Activated CD4-positive, alpha-beta T cell treated with anti-CD3 and anti-CD28 coated beads for 36 hours (primary cell): ENCODE measurements at regions not wholly inside any gene's neighbourhood (a gene's known extent, or its start where the extent isn't known, plus 50 kb on each side); places are given as distances from the start of the nearest gene placed in this dataset.

Experiments
- ATAC-seq: fragments of 200-7000 bp; cut with Tn5 transposase; one replicate; pipeline ENCODE4 v1.10.0; 2021; ENCODE audit warnings: mild to moderate bottlenecking, moderate library complexity
- CTCF ChIA-PET: fragments of 350-600 bp; sonication (Branson Sonifier 250); formaldehyde crosslinking; loops from one replicate; lab custom pipeline; 2021; ENCODE audit warnings: antibody characterized with exemption; lab: Charles Lee
- POLR2A ChIA-PET: fragments of 350-600 bp; sonication (Branson Sonifier 250); formaldehyde crosslinking; loops from one replicate; lab custom pipeline; 2021; ENCODE audit warnings: antibody characterized with exemption, inconsistent platforms; lab: Charles Lee
- DNase-seq: peaks from one replicate; pipeline ENCODE4 v3.0.0-alpha.2; 2020
- H3K27ac Mint-ChIP-seq: one replicate; pipeline ENCODE4 v1.8.0; 2021; ENCODE audit warnings: mixed read lengths
- H3K27me3 Mint-ChIP-seq: one replicate; pipeline ENCODE4 v1.8.0; 2021; ENCODE audit warnings: mixed read lengths
- H3K36me3 Mint-ChIP-seq: one replicate; pipeline ENCODE4 v1.8.0; 2021; ENCODE audit warnings: low read depth, mixed read lengths
- H3K4me1 Mint-ChIP-seq: one replicate; pipeline ENCODE4 v1.8.0; 2021; ENCODE audit warnings: mixed read lengths
- H3K4me3 Mint-ChIP-seq: one replicate; pipeline ENCODE4 v1.8.0; 2021; ENCODE audit warnings: mild to moderate bottlenecking, moderate library complexity, mixed read lengths
- H3K9me3 Mint-ChIP-seq: one replicate; pipeline ENCODE4 v1.8.0; 2021; ENCODE audit warnings: low read depth, mixed read lengths
- intact Hi-C, 2 experiments: fragments of 100-400 bp; cut with DNase I in 1 of 2; cut with micrococcal nuclease in 1 of 2; formaldehyde crosslinking; loops; one replicate each; pipeline versions ENCODE4 v1.14.2 to v1.15.1; 2022 to 2024; cut with DNase I, micrococcal nuclease

DNA sequence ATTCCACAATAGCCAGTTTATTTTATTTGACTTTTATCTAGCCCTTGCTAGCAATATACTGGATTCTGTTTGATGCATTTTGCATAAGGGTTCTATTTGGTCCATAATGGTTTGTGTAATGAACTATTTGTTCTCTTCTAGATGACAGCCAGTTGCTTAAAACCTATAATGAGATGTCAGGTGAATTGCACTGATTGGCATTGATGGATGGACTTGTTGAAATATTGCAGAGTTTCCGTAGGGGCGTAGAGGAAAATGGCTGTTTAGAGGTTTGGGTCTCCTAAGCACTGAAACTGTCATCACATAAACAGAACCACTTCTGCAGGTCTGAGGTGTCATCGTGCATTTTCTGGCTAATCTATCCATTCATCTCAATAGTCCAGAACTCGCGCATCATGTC lies 124.9 kb upstream of the HDAC9 start:
- no peak for ATAC-seq
- no peak overlapping the region for H3K27ac Mint-ChIP-seq
- H3K4me1 Mint-ChIP-seq, result no peaks in the 10 kb centered on the region
- no peak for DNase-seq
- no peak overlapping the region for H3K4me3 Mint-ChIP-seq
- ChIA-PET POLR2A (no interaction called here), CTCF (interaction anchor here (1.0 kb wide), 1 partner anchor 24 kb away, joined by 3 read pairs; no protein-coding TSS in a partner anchor)
- H3K36me3 Mint-ChIP-seq, result no peaks in the 10 kb centered on the region
- peaks cover 2% of the 10 kb centered on the region for H3K27me3 Mint-ChIP-seq
- intact Hi-C loops, result no loop called here
- no peaks in the 10 kb centered on the region for H3K9me3 Mint-ChIP-seq

DNA sequence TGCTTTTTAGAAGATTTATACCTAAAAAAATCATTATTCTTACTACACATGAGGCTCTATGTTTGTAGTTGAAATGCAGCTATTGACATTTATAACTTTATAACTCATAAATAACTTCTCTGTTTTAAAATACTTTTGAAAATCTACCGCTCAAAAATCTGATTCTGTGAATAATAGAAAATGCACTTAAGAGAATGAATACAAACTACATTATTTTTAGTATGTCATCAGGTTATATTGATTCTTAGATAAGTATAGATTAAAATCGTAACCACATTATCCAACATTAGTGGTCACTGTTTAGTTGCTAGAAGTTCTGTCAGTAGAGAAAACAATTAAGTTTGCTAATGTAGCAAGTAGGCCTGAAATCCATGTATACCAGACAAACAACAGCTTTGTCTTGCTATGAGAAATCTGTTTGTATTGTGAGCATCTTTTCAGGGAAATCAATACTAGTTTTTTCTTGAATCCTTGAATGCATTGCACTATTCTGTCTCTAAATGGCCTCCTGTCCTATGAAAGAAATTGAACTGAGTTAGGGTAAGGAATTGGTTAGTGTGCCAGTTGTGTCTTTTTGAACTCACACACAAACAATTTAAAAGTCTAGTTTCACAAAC lies 116.5 kb upstream of the HDAC9 start:
- H3K4me1 Mint-ChIP-seq, result no peaks in the 10 kb centered on the region
- H3K36me3 Mint-ChIP-seq, result no peaks in the 10 kb centered on the region
- ATAC-seq, result no peak
- ChIA-PET POLR2A (no interaction called here), CTCF (no interaction called here)
- intact Hi-C loops, result no loop called here
- no peak for DNase-seq
- H3K27me3 Mint-ChIP-seq, result peaks cover 2% of the 10 kb centered on the region
- no peaks in the 10 kb centered on the region for H3K9me3 Mint-ChIP-seq
- H3K4me3 Mint-ChIP-seq, result no peak overlapping the region
- H3K27ac Mint-ChIP-seq, result no peak overlapping the region

DNA sequence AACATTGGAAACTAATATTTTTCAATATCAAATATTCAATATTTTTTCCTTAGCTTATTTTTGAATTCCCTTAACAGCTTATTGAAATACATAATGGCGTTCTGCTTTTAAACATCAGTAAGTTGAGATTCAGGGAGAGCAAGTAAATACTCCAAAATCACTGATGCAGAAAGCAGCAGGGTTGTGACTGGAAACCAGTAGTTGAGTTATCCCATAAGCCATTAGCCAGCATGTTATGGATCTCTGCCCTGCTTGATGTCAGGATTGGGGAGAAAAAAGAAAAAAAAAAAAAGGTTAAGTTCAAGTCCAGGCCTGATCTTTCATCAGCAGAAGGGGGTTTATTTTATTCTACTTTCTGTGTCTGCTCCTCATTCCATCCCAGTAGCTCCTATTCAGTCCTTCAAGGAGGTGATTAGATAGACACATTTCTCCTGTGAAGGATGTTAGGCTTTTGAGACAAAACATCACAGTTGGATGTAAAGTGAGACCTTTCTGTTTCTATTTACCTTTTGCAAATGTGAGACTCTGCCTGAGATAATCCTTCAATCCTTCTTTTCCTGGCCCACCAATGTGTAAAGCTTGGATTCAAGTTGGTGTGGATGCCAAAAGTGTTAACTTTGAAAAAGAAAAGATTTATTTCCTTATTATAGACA lies 110.9 kb upstream of the HDAC9 start:
- POLR2A ChIA-PET, result no interaction called here

DNA sequence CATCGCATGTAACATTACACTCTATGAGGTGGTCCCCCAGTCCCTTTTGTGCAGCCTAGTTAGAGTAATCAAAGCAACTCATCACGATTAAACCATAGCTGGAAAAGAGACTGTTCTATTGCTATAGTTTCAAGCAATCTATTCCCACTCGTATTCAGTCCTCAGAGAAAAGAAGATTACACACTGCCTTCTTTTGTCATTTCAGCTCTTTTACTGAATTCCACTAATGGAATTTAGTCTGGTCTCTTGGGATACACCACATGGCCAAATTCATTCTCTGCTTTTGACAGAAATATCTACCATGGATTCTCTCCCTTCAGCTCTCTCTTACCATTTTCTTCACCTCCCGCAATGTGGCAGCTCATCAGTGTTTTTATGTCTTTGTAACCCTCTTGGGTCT lies 108.9 kb upstream of the HDAC9 start:
- Mint-ChIP-seq H3K36me3 (no peaks in the 10 kb centered on the region), H3K27ac (no peak overlapping the region), H3K27me3 (no peaks in the 10 kb centered on the region), H3K4me3 (no peak overlapping the region), H3K4me1 (no peaks in the 10 kb centered on the region), H3K9me3 (no peaks in the 10 kb centered on the region)
- CTCF ChIA-PET, result interaction anchor here (1.3 kb wide), 1 partner anchor 12 kb away, joined by 3 read pairs; no protein-coding TSS in a partner anchor
- POLR2A ChIA-PET, result no interaction called here
- DNase-seq (no peak), ATAC-seq (no peak)
- intact Hi-C loops, result no loop called here

More for the DNA sequence above, 110.9 kb upstream of the HDAC9 start:
- intact Hi-C loops, result no loop called here
- H3K27me3 Mint-ChIP-seq, result no peaks in the 10 kb centered on the region
- ATAC-seq, result no peak
- no peaks in the 10 kb centered on the region for H3K36me3 Mint-ChIP-seq
- H3K4me3 Mint-ChIP-seq, result no peak overlapping the region
- CTCF ChIA-PET, result interaction anchor here (0.7 to 1.0 kb wide), 3 partner anchors 500 to 1403 kb away, joined by 3 to 4 read pairs (median 3); no protein-coding TSS in a partner anchor
- DNase-seq, result no peak
- H3K4me1 Mint-ChIP-seq, result no peaks in the 10 kb centered on the region
- H3K9me3 Mint-ChIP-seq, result no peaks in the 10 kb centered on the region
- H3K27ac Mint-ChIP-seq, result no peak overlapping the region

DNA sequence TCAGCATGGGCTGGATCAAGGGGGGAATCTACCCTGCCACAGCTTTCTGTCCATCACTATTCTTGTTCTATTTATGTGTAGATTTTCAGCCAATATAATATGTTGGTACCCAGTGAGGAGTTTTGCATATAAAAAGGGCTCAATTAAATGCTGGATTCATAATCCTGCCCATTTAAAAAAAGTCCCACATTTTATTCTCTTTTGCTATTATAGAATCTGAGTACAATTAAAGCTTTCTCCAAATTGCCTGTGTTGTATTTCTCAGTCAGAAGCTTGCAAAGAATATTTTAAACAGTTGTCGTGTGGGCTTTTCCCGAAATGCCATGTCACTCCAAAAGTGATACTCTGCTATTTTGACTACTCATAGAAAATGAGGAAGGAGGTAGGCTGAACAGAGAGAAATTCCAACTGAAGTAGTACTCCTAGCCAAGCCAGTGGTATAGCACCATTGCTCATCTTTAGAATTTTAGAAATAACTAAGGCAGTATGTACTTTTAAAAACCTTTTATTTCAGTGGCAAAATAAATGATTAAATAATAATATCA lies 108.3 kb upstream of the HDAC9 start:
- no peaks in the 10 kb centered on the region for H3K27me3 Mint-ChIP-seq
- ChIA-PET POLR2A (no interaction called here), CTCF (interaction anchor here (1.3 kb wide), 1 partner anchor 11 kb away, joined by 3 read pairs; no protein-coding TSS in a partner anchor)
- H3K27ac Mint-ChIP-seq, result no peak overlapping the region
- H3K9me3 Mint-ChIP-seq, result no peaks in the 10 kb centered on the region
- no peak overlapping the region for H3K4me3 Mint-ChIP-seq
- no peaks in the 10 kb centered on the region for H3K4me1 Mint-ChIP-seq
- DNase-seq (no peak), ATAC-seq (no peak)
- no peaks in the 10 kb centered on the region for H3K36me3 Mint-ChIP-seq
- intact Hi-C loops, result no loop called here

DNA sequence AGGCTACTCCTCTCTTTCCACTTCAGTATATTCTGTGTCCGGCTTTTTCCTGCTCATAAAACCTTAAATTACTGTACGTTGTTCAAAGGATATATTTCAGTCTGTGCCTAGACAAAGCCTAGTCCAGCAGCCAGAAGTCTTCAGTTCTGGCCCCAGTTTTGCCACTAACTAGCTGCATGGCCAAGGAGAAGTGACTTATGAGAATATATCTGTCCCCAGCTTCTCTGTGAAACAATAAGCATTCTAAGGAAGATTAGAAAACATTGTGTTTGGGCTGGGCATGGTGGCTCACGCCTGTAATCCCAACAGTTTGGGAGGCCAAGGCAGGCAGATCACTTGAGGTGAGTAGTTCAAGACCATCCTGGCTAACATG lies 105.0 kb upstream of the HDAC9 start:
- ChIA-PET POLR2A (no interaction called here), CTCF (interaction anchor here (0.7 to 1.0 kb wide), 2 partner anchors 19 to 38 kb away, joined by 3 to 4 read pairs; no protein-coding TSS in a partner anchor)
- no peak for DNase-seq
- Mint-ChIP-seq H3K4me1 (no peaks in the 10 kb centered on the region), H3K9me3 (no peaks in the 10 kb centered on the region), H3K27ac (no peak overlapping the region), H3K4me3 (no peak overlapping the region), H3K27me3 (no peaks in the 10 kb centered on the region), H3K36me3 (no peaks in the 10 kb centered on the region)
- intact Hi-C loops, result no loop called here
- no peak for ATAC-seq

DNA sequence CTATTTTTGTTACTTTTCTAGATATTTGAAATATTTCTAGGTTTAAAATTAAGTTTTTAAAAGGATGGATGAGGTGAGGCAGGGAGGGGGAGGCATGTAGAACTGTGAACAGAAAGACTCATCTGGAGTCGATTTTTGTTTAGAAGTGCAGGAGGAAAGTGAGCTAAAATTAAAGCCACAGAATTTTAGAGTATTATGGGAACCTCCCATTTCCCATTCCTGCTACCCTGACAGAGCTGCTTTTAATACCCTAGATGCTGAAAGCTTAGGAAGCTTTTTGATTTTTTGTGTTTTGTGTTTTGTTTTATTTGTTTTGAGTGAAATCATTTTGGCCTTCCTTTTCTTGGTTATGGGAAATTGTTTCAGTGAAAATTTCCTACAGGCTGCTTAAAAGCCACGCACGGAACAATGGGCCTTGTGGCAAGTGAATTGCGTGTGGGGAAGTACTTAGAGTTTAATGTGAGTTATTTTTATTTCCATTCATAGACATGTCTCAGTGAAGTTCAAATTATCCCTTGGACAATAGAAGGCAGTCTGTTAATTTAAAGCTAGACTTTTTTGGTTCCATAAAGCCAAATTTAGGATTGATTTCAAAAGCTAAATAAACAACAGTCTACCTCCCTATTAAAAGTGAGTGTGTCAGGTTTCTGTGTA lies 102.0 kb upstream of the HDAC9 start:
- Mint-ChIP-seq H3K27me3 (no peaks in the 10 kb centered on the region), H3K27ac (no peak overlapping the region), H3K4me3 (no peak overlapping the region), H3K4me1 (no peaks in the 10 kb centered on the region), H3K9me3 (no peaks in the 10 kb centered on the region), H3K36me3 (no peaks in the 10 kb centered on the region)
- POLR2A ChIA-PET, result no interaction called here
- DNase-seq, result no peak
- ATAC-seq, result no peak
- intact Hi-C loops, result no loop called here
- CTCF ChIA-PET, result no interaction called here

DNA sequence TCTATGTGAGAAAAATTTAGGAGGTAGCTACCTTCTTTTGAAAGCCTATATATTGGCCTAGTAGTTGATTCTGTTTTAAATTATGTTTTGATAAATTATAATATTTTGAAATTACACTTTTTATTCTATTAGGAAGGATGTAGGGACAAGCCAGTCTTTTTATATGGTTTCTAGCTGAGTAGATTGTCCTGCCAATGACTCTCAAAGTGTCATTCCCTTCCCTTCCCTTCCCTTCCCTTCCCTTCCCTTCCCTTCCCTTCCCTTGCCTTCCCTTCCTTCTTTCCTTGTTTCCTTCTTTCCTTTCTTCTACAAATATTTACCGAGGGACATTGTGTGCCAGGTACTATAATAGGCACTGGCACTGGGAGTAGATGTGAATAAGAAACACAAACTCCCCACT lies 99.7 kb upstream of the HDAC9 start:
- ChIA-PET POLR2A (no interaction called here), CTCF (no interaction called here)
- DNase-seq, result no peak
- Mint-ChIP-seq H3K9me3 (no peaks in the 10 kb centered on the region), H3K4me3 (no peak overlapping the region), H3K27me3 (no peaks in the 10 kb centered on the region), H3K36me3 (no peaks in the 10 kb centered on the region), H3K4me1 (no peaks in the 10 kb centered on the region), H3K27ac (no peak overlapping the region)
- intact Hi-C loops, result no loop called here
- ATAC-seq, result no peak

DNA sequence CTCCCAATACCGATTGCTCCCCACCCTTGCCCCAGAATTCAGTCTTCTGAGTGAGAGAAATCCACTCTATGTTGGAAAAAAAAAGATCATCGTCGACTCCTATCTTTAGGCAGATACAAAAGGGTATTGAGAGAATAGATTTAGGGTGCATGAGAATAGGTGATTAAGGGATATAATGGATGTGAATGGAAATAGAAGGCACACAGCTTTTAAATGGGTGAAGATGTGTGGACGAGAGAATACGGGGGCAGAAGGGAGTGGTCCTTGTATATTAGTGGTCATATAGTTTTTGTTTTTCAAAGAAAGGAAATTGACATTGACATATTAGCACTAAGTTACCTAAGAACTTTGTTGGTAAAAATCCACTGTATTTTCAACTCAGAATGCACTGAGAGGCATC lies 98.6 kb upstream of the HDAC9 start:
- Mint-ChIP-seq H3K4me3 (no peak overlapping the region), H3K27ac (no peak overlapping the region), H3K4me1 (no peaks in the 10 kb centered on the region), H3K27me3 (peaks cover 2% of the 10 kb centered on the region), H3K9me3 (no peaks in the 10 kb centered on the region), H3K36me3 (no peaks in the 10 kb centered on the region)
- ATAC-seq (no peak), DNase-seq (no peak)
- CTCF ChIA-PET, result no interaction called here
- intact Hi-C loops, result no loop called here
- POLR2A ChIA-PET, result no interaction called here

DNA sequence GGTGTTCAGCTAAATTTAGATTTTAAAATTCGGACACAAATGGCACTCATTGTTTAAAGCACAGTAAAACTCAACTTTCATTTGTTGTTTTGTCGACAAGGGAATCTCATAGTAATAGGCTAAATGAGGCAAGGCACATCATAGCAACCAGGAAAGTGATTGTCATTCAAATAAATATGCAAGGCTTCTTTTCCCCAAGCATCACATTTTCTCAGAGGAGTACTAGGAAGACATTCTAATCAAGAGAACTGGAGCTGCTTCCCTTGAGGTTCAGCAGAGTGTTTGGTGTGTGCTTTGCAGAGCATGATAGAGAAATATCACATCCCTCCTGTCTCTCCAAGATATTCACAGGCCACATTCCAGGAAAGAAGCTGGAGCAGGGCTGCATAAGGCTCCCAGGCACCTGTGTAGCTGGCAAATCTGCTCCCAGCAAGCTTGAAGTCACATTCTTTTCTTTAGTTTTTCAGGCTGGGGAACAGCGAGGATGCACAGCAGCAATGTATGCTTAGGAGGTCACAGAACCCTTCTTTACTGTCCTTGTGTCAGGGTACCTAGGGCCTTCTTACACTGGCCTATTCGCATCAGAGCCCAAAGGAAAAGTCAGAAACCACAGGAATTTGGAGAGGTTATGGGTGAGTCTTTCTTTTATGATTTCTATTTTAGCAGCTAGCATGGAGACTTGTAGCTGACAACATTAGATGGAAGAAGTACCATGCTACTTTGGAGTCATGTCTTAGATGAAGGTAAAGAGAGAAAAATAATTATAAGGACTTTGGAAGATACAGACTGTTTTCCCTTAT lies 95.9 kb upstream of the HDAC9 start:
- ChIA-PET CTCF (no interaction called here), POLR2A (no interaction called here)
- Mint-ChIP-seq H3K27ac (no peak overlapping the region), H3K36me3 (no peaks in the 10 kb centered on the region), H3K9me3 (no peaks in the 10 kb centered on the region), H3K4me1 (no peaks in the 10 kb centered on the region), H3K27me3 (peaks cover 5% of the 10 kb centered on the region), H3K4me3 (no peak overlapping the region)
- no peak for ATAC-seq
- intact Hi-C loops, result no loop called here
- DNase-seq, result no peak

DNA sequence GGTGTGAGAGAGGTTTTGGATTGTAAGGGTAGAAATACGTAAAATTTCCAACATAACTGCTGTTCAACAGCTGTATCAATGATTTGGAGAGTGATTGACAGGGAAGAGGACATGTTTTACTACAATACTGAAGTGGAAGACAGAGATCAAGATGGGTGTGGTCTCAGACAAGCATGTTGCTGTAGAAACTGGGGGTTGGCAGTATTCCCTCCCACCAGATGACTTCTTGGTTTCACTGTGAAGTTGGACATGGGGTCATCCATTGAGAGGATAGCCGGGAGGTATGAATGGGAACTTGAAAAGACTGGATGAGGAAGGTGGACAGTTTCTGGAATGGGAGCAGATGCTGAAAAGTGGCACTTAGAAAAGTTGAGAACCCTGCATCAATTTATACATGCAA lies 95.3 kb upstream of the HDAC9 start:
- no peak for DNase-seq
- intact Hi-C loops, result no loop called here
- Mint-ChIP-seq H3K27me3 (peaks cover 5% of the 10 kb centered on the region), H3K9me3 (no peaks in the 10 kb centered on the region), H3K36me3 (no peaks in the 10 kb centered on the region), H3K27ac (no peak overlapping the region), H3K4me3 (no peak overlapping the region), H3K4me1 (no peaks in the 10 kb centered on the region)
- ATAC-seq, result no peak
- CTCF ChIA-PET, result no interaction called here
- POLR2A ChIA-PET, result no interaction called here
